Cardiac muscle cell (in vitro differentiated cells and primary cell): ENCODE measurements at regions not wholly inside any gene's neighbourhood (a gene's known extent, or its start where the extent isn't known, plus 50 kb on each side); places are given as distances from the start of the nearest gene placed in this dataset.
A peak's percentile ranks its signal among the peaks of the same experiment; 100 is the strongest.

ENCODE experiments used
- DNase-seq, 2 donors: peaks; one replicate each; pipeline versions ENCODE4 v3.0.0 to v3.0.0-alpha.2; 2010 to 2017; ENCODE audit warnings: low read depth in 1 of 2, low spot score in 1 of 2
- H3K27ac ChIP-seq: fragments of 200-600 bp; sonication (generic); 2 replicates; pipeline ENCODE4 v1.5.1; 2016
- H3K27me3 ChIP-seq: fragments of 200-600 bp; sonication (generic); 2 replicates; pipeline ENCODE4 v1.6.0; 2016; ENCODE audit warnings: control low read depth
- H3K36me3 ChIP-seq: fragments of 200-600 bp; sonication (generic); 2 replicates; pipeline ENCODE4 v1.5.1; 2016; ENCODE audit warnings: control low read depth
- H3K4me1 ChIP-seq: fragments of 200-600 bp; sonication (generic); 2 replicates; pipeline ENCODE4 v1.8.1; 2017; ENCODE audit warnings: low read depth, mild to moderate bottlenecking, mixed run types
- H3K4me3 ChIP-seq: fragments of 200-600 bp; sonication (generic); 2 replicates; pipeline ENCODE4 v1.5.1; 2016; ENCODE audit warnings: mild to moderate bottlenecking
- H3K9me3 ChIP-seq: fragments of 200-600 bp; sonication (generic); 2 replicates; pipeline ENCODE4 v1.5.1; 2017; ENCODE audit warnings: low read depth, mild to moderate bottlenecking, control low read depth
- TF ChIP-seq, protein P1 (sequence below): IDR thresholded peaks from 2 replicates; pipeline ENCODE4 v1.5.1; 2012; ENCODE audit warnings: low read depth, mild to moderate bottlenecking, low read length

DNA sequence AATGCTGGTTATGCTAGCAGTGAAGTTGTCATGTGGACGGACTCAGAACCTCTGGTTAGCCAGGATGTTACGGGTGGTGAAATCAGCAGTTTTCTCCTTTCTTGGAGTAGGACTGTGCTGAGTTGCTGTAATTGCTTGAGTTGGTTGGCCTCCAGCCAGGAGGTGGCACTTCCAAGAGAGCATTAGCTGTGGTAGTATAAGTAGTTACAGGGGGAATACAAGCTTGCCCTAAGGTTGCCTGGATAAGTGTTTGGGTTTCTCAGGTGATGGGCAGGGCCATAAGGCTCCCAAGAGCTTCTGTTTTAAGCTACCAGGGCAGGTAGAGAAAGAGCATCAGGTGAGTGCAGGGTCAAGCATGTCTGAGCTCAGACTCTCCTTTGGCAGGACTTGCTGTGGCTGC lies 103.0 kb downstream of the ZNF518B start:
- no peak overlapping the region for H3K4me3 ChIP-seq
- no peaks in the 10 kb centered on the region for H3K4me1 ChIP-seq
- H3K9me3 ChIP-seq: no peaks in the 10 kb centered on the region
- DNase-seq: peak in 1 of 2 donors; percentile 21
- TF ChIP-seq, protein P1, sequence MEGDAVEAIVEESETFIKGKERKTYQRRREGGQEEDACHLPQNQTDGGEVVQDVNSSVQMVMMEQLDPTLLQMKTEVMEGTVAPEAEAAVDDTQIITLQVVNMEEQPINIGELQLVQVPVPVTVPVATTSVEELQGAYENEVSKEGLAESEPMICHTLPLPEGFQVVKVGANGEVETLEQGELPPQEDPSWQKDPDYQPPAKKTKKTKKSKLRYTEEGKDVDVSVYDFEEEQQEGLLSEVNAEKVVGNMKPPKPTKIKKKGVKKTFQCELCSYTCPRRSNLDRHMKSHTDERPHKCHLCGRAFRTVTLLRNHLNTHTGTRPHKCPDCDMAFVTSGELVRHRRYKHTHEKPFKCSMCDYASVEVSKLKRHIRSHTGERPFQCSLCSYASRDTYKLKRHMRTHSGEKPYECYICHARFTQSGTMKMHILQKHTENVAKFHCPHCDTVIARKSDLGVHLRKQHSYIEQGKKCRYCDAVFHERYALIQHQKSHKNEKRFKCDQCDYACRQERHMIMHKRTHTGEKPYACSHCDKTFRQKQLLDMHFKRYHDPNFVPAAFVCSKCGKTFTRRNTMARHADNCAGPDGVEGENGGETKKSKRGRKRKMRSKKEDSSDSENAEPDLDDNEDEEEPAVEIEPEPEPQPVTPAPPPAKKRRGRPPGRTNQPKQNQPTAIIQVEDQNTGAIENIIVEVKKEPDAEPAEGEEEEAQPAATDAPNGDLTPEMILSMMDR: no peak
- no peak overlapping the region for H3K27ac ChIP-seq
- no peaks in the 10 kb centered on the region for H3K36me3 ChIP-seq
- H3K27me3 ChIP-seq: no peaks in the 10 kb centered on the region

DNA sequence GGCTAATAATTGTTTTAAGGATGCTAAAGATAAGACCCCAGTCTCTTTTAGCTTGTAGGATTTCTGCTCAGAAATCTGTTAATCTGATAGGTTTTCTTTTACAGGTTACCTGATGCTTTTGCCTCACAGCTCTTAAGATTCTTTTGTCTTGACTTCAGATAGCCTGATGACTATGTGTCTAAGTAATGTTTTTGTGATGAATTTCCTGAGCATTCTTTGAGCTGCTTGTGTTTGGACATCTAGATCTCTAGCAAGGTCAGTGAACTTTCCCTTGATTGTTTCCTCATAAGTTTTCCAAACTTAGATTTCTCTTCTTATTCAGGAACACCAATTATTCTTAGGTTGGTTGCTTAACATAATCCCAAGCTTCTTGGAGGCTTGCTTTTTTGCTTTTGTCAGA lies 104.1 kb downstream of the ZNF518B start:
- H3K36me3 ChIP-seq: no peaks in the 10 kb centered on the region
- no peaks in the 10 kb centered on the region for H3K4me1 ChIP-seq
- H3K9me3 ChIP-seq: no peaks in the 10 kb centered on the region
- no peak overlapping the region for H3K27ac ChIP-seq
- H3K27me3 ChIP-seq: no peaks in the 10 kb centered on the region
- no peak for DNase-seq
- TF ChIP-seq, protein P1: no peak
- H3K4me3 ChIP-seq: no peak overlapping the region

DNA sequence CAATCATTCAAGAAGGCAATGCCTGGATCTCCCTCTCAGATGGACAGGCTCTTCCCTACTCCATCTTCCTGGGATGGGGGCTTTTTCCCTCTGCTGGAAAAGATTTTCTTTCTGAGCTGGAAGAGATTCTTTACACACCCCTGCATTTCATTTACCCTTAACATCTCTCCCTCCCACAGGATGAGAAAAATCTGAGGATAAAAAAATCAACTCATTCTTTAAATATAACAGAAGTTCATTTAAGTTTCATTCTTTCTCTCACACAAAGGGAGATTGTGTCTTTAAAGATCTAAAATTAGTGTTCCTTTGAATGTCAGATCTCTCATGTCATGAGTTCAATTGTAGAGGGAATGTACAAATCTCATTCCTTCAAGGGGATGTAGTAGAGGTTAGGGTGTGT lies 109.0 kb downstream of the ZNF518B start:
- H3K27me3 ChIP-seq: no peaks in the 10 kb centered on the region
- no peak overlapping the region for H3K4me3 ChIP-seq
- H3K27ac ChIP-seq: no peak overlapping the region
- no peaks in the 10 kb centered on the region for H3K4me1 ChIP-seq
- H3K36me3 ChIP-seq: no peaks in the 10 kb centered on the region
- no peak for DNase-seq
- TF ChIP-seq, protein P1: no peak
- no peaks in the 10 kb centered on the region for H3K9me3 ChIP-seq

DNA sequence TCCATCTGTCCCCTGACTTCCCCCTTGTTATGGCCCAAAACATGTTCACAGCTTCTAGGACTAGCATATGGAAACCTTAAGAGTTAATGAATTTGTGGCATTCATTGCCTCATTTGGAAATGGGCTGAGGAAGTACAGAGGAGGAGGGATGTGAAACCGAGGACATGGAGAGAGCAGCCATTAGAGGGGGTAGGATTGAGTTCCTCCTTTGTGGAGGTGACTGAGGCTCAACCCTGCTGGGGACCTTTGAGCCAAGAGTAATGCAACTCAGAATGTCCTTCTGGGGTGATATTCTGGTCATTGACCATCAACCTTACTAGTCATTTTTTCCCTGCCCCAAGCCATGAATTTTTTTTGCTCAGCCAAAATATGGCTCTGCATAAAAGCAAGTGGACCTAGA lies 109.4 kb downstream of the ZNF518B start:
- no peak for DNase-seq
- H3K4me1 ChIP-seq: no peaks in the 10 kb centered on the region
- no peak overlapping the region for H3K27ac ChIP-seq
- no peak overlapping the region for H3K4me3 ChIP-seq
- H3K27me3 ChIP-seq: no peaks in the 10 kb centered on the region
- TF ChIP-seq, protein P1: no peak
- H3K36me3 ChIP-seq: no peaks in the 10 kb centered on the region
- no peaks in the 10 kb centered on the region for H3K9me3 ChIP-seq

DNA sequence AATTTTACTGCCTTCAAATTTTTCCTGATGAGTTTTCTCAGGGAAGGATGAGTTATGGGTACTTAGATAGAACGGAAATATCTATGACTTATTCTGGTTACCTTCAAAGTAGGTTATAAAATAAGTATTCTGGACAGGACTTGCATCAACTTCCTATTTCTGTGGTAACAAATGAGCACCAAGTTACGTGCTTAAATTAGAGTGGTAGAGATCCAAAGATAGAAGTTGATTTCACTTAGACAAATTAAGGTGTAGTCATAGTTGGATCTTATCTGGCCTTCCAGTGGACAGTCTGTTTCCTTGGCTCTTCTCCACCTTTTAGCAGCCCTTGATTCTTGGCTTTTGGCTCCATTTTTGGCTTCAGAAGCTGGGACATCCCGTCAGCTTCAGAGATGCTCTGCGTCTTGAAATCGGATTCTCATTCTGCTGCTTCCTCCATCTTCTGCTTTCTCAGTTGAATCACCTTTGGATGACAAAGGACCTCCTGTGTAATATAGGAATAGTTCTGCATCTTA lies 109.9 kb downstream of the ZNF518B start:
- no peak overlapping the region for H3K4me3 ChIP-seq
- H3K9me3 ChIP-seq: no peaks in the 10 kb centered on the region
- H3K27ac ChIP-seq: no peak overlapping the region
- no peak for DNase-seq
- TF ChIP-seq, protein P1: no peak
- no peaks in the 10 kb centered on the region for H3K4me1 ChIP-seq
- no peaks in the 10 kb centered on the region for H3K27me3 ChIP-seq
- H3K36me3 ChIP-seq: no peaks in the 10 kb centered on the region

DNA sequence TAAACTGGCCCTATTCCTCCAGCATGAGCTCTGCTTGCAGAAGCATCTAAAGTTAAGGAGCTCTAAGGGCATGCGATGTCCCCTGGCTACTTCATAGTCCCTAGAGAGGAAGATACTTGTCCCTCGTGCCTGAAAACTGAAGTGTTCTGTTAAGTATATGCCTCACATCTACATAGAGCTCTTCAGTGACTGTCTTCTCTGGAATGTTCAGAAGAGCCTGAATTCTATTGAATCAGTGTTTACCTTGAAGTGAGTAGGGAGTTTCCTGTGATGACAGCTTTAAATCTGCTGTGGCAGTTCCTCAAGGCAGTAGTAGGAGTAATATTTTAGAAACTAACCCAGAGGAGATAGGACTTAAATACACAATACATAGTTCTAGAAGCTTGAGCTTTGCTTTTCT lies 111.2 kb downstream of the ZNF518B start:
- TF ChIP-seq, protein P1: no peak
- Histone ChIP-seq H3K4me3 (no peak overlapping the region), H3K9me3 (no peaks in the 10 kb centered on the region), H3K27me3 (no peaks in the 10 kb centered on the region), H3K27ac (no peak overlapping the region), H3K36me3 (no peaks in the 10 kb centered on the region), H3K4me1 (no peaks in the 10 kb centered on the region)
- peak in 1 of 2 donors; percentile 52 for DNase-seq
